WERI-Rb-1 (cell line): ENCODE measurements at regions not wholly inside any gene's neighbourhood (a gene's known extent, or its start where the extent isn't known, plus 50 kb on each side); places are given as distances from the start of the nearest gene placed in this dataset.

Experiments used
- DNase-seq: peaks from one replicate; pipeline ENCODE4 v3.0.0-alpha.2; 2020
- H3K27ac ChIP-seq: fragments of 250-450 bp; sonication (Bioruptor Pico); 2 replicates; pipeline ENCODE4 v1.5.1; 2020; ENCODE audit warnings: mild to moderate bottlenecking, moderate library complexity
- H3K27me3 ChIP-seq: fragments of 250-450 bp; sonication (Bioruptor Pico); 2 replicates; pipeline ENCODE4 v1.5.1; 2021; ENCODE audit warnings: mild to moderate bottlenecking, low read depth, moderate library complexity; ENCODE audit not compliant: insufficient read depth, severe bottlenecking
- H3K36me3 ChIP-seq: fragments of 250-450 bp; sonication (Bioruptor Pico); 2 replicates; pipeline ENCODE4 v1.5.1; 2020; ENCODE audit warnings: mild to moderate bottlenecking, moderate library complexity
- H3K4me3 ChIP-seq: 2 replicates; pipeline ENCODE4 v1.5.1; 2011; ENCODE audit warnings: low read depth, mild to moderate bottlenecking, control low read depth, low read length
- H3K9me3 ChIP-seq: fragments of 250-450 bp; sonication (Bioruptor Pico); 2 replicates; pipeline ENCODE4 v1.5.1; 2021; ENCODE audit warnings: mild to moderate bottlenecking, moderate library complexity; ENCODE audit not compliant: severe bottlenecking
- CTCF ChIP-seq: IDR thresholded peaks from 2 replicates; pipeline ENCODE4 v1.5.1; 2011; ENCODE audit warnings: low read depth, mild to moderate bottlenecking, control low read depth, inconsistent platforms, low read length

DNA sequence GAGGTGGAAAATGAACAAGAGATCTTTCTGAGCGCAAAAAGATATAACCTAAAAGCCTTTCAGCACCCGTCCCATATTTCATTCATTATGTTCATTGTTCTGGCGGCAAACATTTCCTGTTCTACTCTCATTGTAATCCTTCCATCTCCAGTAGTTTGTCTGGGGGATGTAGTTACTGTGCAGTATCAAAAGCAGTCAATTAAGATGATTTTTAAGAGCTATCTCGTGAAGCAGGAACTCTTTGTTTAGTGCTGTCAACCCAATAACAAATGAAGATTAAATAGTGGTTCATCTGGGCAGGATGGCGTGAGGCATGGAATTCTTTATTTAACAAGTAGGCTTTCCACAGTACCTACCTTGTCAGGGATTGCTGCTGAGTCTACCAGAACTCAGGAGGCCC lies 876.7 kb downstream of the HACE1 start:
- H3K9me3 ChIP-seq, result no peaks in the 10 kb centered on the region
- no peak for DNase-seq
- TF ChIP-seq CTCF, result no peak
- H3K27me3 ChIP-seq, result no peaks in the 10 kb centered on the region
- no peaks in the 10 kb centered on the region for H3K36me3 ChIP-seq
- no peak overlapping the region for H3K4me3 ChIP-seq
- H3K27ac ChIP-seq, result no peak overlapping the region

DNA sequence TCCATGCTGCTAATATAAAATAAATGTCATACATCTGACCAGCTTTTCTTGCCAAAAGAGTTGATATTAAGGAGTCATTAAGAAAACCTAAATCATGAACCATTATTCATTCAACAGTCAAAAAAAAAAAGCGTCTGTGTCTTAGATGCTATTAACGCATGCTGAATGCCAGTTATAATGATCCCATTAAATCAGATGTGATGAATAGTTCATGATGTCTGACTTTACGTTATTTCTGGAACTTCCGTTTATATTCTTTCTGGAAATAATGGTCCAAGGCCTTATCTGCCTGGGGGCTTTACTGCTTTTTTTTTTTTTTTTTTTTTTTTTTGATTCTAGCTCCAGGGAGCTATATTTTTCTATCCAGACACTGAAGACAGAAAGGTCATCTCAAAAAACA lies 877.1 kb downstream of the HACE1 start:
- no peak for TF ChIP-seq CTCF
- H3K9me3 ChIP-seq, result no peaks in the 10 kb centered on the region
- no peaks in the 10 kb centered on the region for H3K27me3 ChIP-seq
- DNase-seq, result no peak
- H3K4me3 ChIP-seq, result no peak overlapping the region
- no peaks in the 10 kb centered on the region for H3K36me3 ChIP-seq
- no peak overlapping the region for H3K27ac ChIP-seq

- Histone ChIP-seq H3K4me3 (no peak overlapping the region), H3K36me3 (no peaks in the 10 kb centered on the region), H3K27ac (no peak overlapping the region), H3K9me3 (no peaks in the 10 kb centered on the region), H3K27me3 (no peaks in the 10 kb centered on the region)
- DNase-seq, result no peak
- TF ChIP-seq CTCF, result no peak
Measured at GRCh38 chr6:103979308-103979707, 880.4 kb downstream of the HACE1 start.

GRCh38 chr6:103937389-103937788 lies 922.3 kb downstream of the HACE1 start:
- no peaks in the 10 kb centered on the region for H3K9me3 ChIP-seq
- no peak for DNase-seq

GRCh38 chr6:103925317-103925716 lies 934.4 kb downstream of the HACE1 start:
- no peak for TF ChIP-seq CTCF

More at GRCh38 chr6:103937389-103937788, 922.3 kb downstream of the HACE1 start:
- TF ChIP-seq CTCF, result no peak
- Histone ChIP-seq H3K27me3 (no peaks in the 10 kb centered on the region), H3K4me3 (no peak overlapping the region), H3K27ac (no peak overlapping the region), H3K36me3 (no peaks in the 10 kb centered on the region)

DNA sequence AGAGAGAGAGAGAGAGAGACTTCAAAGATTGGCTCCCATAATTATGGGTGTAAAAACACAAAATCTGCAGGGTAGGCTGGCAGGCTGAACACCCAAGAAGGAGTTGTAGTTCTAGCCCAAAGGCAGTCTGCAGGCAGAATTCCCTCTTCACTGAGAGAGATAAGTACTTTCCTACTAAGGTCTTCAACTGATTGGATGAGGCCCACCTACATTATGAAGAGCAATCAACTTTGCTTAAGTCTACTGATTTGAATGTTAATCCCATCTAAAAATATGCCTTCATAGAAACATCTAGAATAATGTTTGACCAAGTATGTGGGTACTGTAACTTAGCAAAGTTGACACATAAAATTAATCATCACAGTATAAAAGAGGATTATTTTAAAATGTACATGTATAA lies 949.7 kb downstream of the HACE1 start:
- no peak overlapping the region for H3K27ac ChIP-seq
- no peaks in the 10 kb centered on the region for H3K36me3 ChIP-seq
- no peak for DNase-seq
- no peaks in the 10 kb centered on the region for H3K9me3 ChIP-seq
- TF ChIP-seq CTCF, result no peak
- no peak overlapping the region for H3K4me3 ChIP-seq
- no peaks in the 10 kb centered on the region for H3K27me3 ChIP-seq

More at GRCh38 chr6:103925317-103925716, 934.4 kb downstream of the HACE1 start:
- Histone ChIP-seq H3K27me3 (no peaks in the 10 kb centered on the region), H3K4me3 (no peak overlapping the region), H3K27ac (no peak overlapping the region), H3K9me3 (no peaks in the 10 kb centered on the region), H3K36me3 (no peaks in the 10 kb centered on the region)
- DNase-seq, result no peak
